IMR-90 (cell line): ENCODE measurements at regions not wholly inside any gene's neighbourhood (a gene's known extent, or its start where the extent isn't known, plus 50 kb on each side); places are given as distances from the start of the nearest gene placed in this dataset.

Experiments used
- ATAC-seq: fragments of 200-7000 bp; cut with Tn5 transposase; 2 replicates; pipeline ENCODE4 v1.9.1; 2020; ENCODE audit warnings: low read depth, mild to moderate bottlenecking, moderate library complexity
- BruUV-seq: library from RNA; stranded (reverse); fragments of 400-500 nt; replicated peaks from 2 replicates; lab custom pipeline; 2021; lab: Mats Ljungman, UMichigan
- CTCF ChIA-PET: fragments of 300-600 bp; formaldehyde crosslinking; extraction: SDS; loops from one replicate; lab custom pipeline; 2021; ENCODE audit warnings: antibody characterized with exemption; lab: Yijun Ruan, JAX
- POLR2A ChIA-PET: fragments of 300-600 bp; sonication (Branson Sonifier 250); formaldehyde crosslinking; loops from one replicate; lab custom pipeline; 2022; ENCODE audit warnings: antibody characterized with exemption; ENCODE audit not compliant: unreplicated experiment; lab: Charles Lee
- DNase-seq: peaks from one replicate; pipeline ENCODE4 v3.0.0; 2013
- H2AFZ ChIP-seq: replicated peaks from 2 replicates; pipeline ENCODE3; 2013; ENCODE audit warnings: low read length, mild to moderate bottlenecking; ENCODE audit not compliant: poor library complexity
- H2AK5ac ChIP-seq: 2 replicates; pipeline ENCODE4 v1.6.1; 2013; ENCODE audit warnings: low read depth, low read length, inconsistent platforms
- H2AK9ac ChIP-seq: replicated peaks from 2 replicates; pipeline ENCODE3; 2013; ENCODE audit warnings: mild to moderate bottlenecking, low read depth, low read length, moderate library complexity; ENCODE audit not compliant: poor library complexity
- H2BK120ac ChIP-seq: 2 replicates; pipeline ENCODE4 v1.6.1; 2013; ENCODE audit warnings: low read depth, low read length, inconsistent platforms
- H2BK15ac ChIP-seq: 3 replicates; pipeline ENCODE4 v1.6.1; 2013; ENCODE audit warnings: low read depth, low read length, inconsistent platforms
- H2BK20ac ChIP-seq: 2 replicates; pipeline ENCODE4 v1.6.1; 2013; ENCODE audit warnings: low read depth, mild to moderate bottlenecking, inconsistent platforms, low read length, moderate library complexity
- H2BK5ac ChIP-seq: 2 replicates; pipeline ENCODE4 v1.6.1; 2013; ENCODE audit warnings: mild to moderate bottlenecking, low read depth, low read length, inconsistent platforms; ENCODE audit not compliant: poor library complexity, severe bottlenecking
- H3K14ac ChIP-seq: replicated peaks from 2 replicates; pipeline ENCODE4 v1.6.1; 2013; ENCODE audit warnings: low read depth, low read length, inconsistent platforms
- H3K18ac ChIP-seq: 2 replicates; pipeline ENCODE4 v1.6.1; 2013; ENCODE audit warnings: low read depth, low read length, control low read depth
- H3K23ac ChIP-seq: 2 replicates; pipeline ENCODE4 v1.6.1; 2013; ENCODE audit warnings: low read depth, low read length, inconsistent platforms
- H3K27ac ChIP-seq: 2 replicates; pipeline ENCODE4 v1.5.1; 2013; ENCODE audit warnings: mild to moderate bottlenecking, control low read depth, low read length; ENCODE audit not compliant: insufficient read depth
- H3K27me3 ChIP-seq: 2 replicates; pipeline ENCODE4 v1.6.1; 2013; ENCODE audit warnings: low read length; ENCODE audit not compliant: control insufficient read depth, insufficient read depth
- H3K36me3 ChIP-seq: 2 replicates; pipeline ENCODE4 v1.6.1; 2013; ENCODE audit warnings: low read length, mixed read lengths; ENCODE audit not compliant: control insufficient read depth, insufficient read depth
- H3K4ac ChIP-seq: 2 replicates; pipeline ENCODE4 v1.6.1; 2013; ENCODE audit warnings: low read depth, low read length, inconsistent platforms
- H3K4me1 ChIP-seq: 2 replicates; pipeline ENCODE4 v1.6.1; 2013; ENCODE audit warnings: low read length, mixed read lengths; ENCODE audit not compliant: control insufficient read depth, insufficient read depth
- H3K4me2 ChIP-seq: 2 replicates; pipeline ENCODE4 v1.6.1; 2013; ENCODE audit warnings: low read depth, mild to moderate bottlenecking, control low read depth, low read length, moderate library complexity
- H3K4me3 ChIP-seq: 2 replicates; pipeline ENCODE4 v1.5.1; 2013; ENCODE audit warnings: low read depth, mild to moderate bottlenecking, control low read depth, low read length, moderate library complexity; ENCODE audit not compliant: insufficient read depth
- H3K56ac ChIP-seq: 2 replicates; pipeline ENCODE4 v1.6.1; 2013; ENCODE audit warnings: low read length, inconsistent platforms; ENCODE audit not compliant: insufficient read depth; ENCODE audit errors: extremely low read depth
- H3K79me1 ChIP-seq, 2 experiments: 2 replicates each; pipeline ENCODE4 v1.6.1; 2013; ENCODE audit warnings: low read length in 2 of 2, inconsistent platforms in 1 of 2, low read depth in 1 of 2
- H3K9ac ChIP-seq: 2 replicates; pipeline ENCODE4 v1.6.1; 2013; ENCODE audit warnings: low read depth, low read length, control low read depth
- H3K9me1 ChIP-seq: 2 replicates; pipeline ENCODE4 v1.6.1; 2013; ENCODE audit warnings: low read length, inconsistent platforms; ENCODE audit not compliant: insufficient read depth
- H3K9me3 ChIP-seq: 2 replicates; pipeline ENCODE4 v1.6.1; 2013; ENCODE audit warnings: low read length; ENCODE audit not compliant: control insufficient read depth, insufficient read depth
- H4K20me1 ChIP-seq: 2 replicates; pipeline ENCODE4 v1.6.1; 2013; ENCODE audit warnings: low read length, inconsistent platforms; ENCODE audit not compliant: insufficient read depth
- H4K5ac ChIP-seq: 2 replicates; pipeline ENCODE4 v1.6.1; 2013; ENCODE audit warnings: mild to moderate bottlenecking, low read depth, low read length, control low read depth
- H4K8ac ChIP-seq, 2 experiments: 2 replicates each; pipeline ENCODE4 v1.6.1; 2013; ENCODE audit warnings: low read depth in 2 of 2, low read length in 2 of 2, control low read depth in 1 of 2, inconsistent platforms in 1 of 2
- H4K91ac ChIP-seq: 2 replicates; pipeline ENCODE4 v1.6.1; 2013; ENCODE audit warnings: low read depth, low read length, inconsistent platforms; ENCODE audit not compliant: insufficient read depth
- POLR2A ChIP-seq: IDR thresholded peaks from 2 replicates; pipeline ENCODE4 v1.6.1; 2012; ENCODE audit warnings: mild to moderate bottlenecking, low read depth, low read length
- dilution Hi-C: fragments of 300-500 bp; cut with HindIII; formaldehyde crosslinking; loops from one replicate; pipeline ENCODE4 v1.14.3; 2018; ENCODE audit warnings: low sequenced_read_pairs; ENCODE audit not compliant: unreplicated experiment
- in situ Hi-C: fragments of 300-500 bp; cut with MboI; formaldehyde crosslinking; loops from 3 replicates; pipeline ENCODE4 v1.14.3; 2019; ENCODE audit warnings: low sequenced_read_pairs, inconsistent platforms, mixed read lengths
- intact Hi-C: fragments of 100-400 bp; cut with micrococcal nuclease; formaldehyde crosslinking; loops from 2 replicates; pipeline ENCODE4 v1.10.0; 2022

DNA sequence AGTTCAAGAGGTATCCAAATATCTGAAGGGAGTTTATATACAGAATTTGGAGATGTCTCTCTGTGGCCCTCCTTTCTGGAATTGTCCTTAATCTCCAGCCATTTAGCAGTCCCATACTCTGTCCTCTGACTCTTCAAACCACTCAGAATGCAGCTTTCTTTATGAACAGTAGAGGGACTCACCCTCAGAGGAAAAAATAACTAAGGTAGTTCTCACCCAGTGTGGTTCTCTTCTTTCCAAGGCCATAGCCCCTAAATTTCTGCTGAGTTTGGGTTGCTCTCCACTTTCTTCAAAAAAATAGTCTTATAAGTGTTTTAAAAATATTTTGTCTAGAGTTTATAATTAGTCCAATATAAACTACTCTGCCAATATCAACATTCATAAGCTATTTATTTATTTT is 369.7 kb downstream of the MATN1 start:
- in situ Hi-C loops = no loop called here
- Histone ChIP-seq H4K20me1 (no peaks in the 10 kb centered on the region), H3K9me3 (no peaks in the 10 kb centered on the region), H2AK9ac (no peak overlapping the region), H4K91ac (no peak overlapping the region), H3K9me1 (no peaks in the 10 kb centered on the region), H2BK120ac (no peak overlapping the region), H3K4me1 (no peaks in the 10 kb centered on the region), H3K36me3 (no peaks in the 10 kb centered on the region), H3K14ac (no peak overlapping the region), H3K23ac (no peak overlapping the region), H2BK15ac (no peak overlapping the region), H3K4me2 (no peak overlapping the region), H3K56ac (no peak overlapping the region), H2AK5ac (no peak overlapping the region), H3K27me3 (no peaks in the 10 kb centered on the region), H2AFZ (no peak overlapping the region), H2BK20ac (no peak overlapping the region), H3K4me3 (no peak overlapping the region), H3K79me1 (no peaks in the 10 kb centered on the region), H3K4ac (no peak overlapping the region), H2BK5ac (no peak overlapping the region), H3K18ac (no peak overlapping the region), H4K5ac (no peak overlapping the region), H3K9ac (no peak overlapping the region), H4K8ac (no peak overlapping the region), H3K27ac (no peak overlapping the region)
- CTCF ChIA-PET = interaction anchor here (0.6 to 0.7 kb wide), 2 partner anchors 121 to 790 kb away, joined by 3 read pairs; no protein-coding TSS in a partner anchor
- dilution Hi-C loops = no loop called here
- DNase-seq = no peak
- no peak for TF ChIP-seq POLR2A
- POLR2A ChIA-PET = no interaction called here
- no peak for ATAC-seq
- no TSS peak for BruUV-seq
- intact Hi-C loops = no loop called here
